Mammary epithelial cell (primary cell): ENCODE measurements at regions not wholly inside any gene's neighbourhood (a gene's known extent, or its start where the extent isn't known, plus 50 kb on each side); places are given as distances from the start of the nearest gene placed in this dataset.
A peak's percentile ranks its signal among the peaks of the same experiment; 100 is the strongest.

Experiments used
- EZH2 ChIP-seq: IDR thresholded peaks from 2 replicates; pipeline ENCODE4 v1.6.1; 2012; ENCODE audit warnings: low read length, inconsistent platforms, borderline replicate concordance
- TF ChIP-seq, protein P1 (sequence below), 2 donors: IDR thresholded peaks in 1 of 2; conservative IDR thresholded peaks in 1 of 2; 2 replicates each; pipeline ENCODE4 v1.5.1; 2011 to 2012; ENCODE audit warnings: inconsistent platforms in 2 of 2, low read length in 2 of 2, mild to moderate bottlenecking in 2 of 2, control low read depth in 1 of 2, low read depth in 1 of 2; ENCODE audit not compliant: insufficient read depth in 1 of 2; ENCODE audit errors: extremely low read depth in 1 of 2

DNA sequence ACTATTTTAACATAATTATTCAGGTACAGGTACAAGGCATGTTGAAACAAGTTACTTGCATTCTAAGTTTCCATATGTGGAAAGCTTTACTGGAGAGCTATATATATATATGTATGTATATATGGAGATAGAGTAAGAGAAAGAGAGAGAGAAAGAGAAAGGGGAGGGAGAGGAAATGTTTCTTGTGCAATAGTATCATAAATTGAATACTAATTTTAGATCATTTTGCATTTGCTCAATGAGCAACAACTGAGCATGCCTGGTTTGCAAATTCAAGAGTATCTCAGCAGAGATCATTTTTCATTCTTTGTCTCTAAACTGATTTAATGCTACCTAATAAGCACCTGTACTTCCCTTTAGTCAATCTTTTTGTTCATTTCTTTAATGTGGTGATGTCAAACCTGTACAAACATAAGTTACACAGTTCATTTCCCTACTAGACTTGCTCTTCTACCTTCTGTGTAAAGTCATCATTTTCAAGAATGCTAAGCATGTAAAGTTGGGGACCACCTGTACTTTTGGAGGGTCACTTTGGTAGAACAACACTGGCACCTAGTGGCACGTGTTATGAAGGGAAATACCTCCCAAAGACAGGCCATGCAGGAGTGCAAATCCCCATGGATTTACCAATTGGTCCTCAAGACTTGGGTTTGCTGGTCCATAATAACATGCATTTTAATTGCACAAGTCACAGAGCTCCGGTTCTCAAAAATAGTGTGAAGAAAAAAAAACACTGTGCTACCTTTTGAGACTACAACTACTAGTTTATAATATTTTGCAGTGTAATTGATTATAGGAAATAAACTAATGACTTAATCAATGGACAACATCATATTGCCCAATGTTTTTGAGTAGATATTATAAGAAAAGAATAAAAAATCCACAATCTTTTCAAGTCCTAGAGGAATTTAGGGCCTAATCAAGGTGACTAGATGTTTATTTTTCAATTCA lies 431.2 kb upstream of the IGFBP3 start:
- TF ChIP-seq, protein P1, sequence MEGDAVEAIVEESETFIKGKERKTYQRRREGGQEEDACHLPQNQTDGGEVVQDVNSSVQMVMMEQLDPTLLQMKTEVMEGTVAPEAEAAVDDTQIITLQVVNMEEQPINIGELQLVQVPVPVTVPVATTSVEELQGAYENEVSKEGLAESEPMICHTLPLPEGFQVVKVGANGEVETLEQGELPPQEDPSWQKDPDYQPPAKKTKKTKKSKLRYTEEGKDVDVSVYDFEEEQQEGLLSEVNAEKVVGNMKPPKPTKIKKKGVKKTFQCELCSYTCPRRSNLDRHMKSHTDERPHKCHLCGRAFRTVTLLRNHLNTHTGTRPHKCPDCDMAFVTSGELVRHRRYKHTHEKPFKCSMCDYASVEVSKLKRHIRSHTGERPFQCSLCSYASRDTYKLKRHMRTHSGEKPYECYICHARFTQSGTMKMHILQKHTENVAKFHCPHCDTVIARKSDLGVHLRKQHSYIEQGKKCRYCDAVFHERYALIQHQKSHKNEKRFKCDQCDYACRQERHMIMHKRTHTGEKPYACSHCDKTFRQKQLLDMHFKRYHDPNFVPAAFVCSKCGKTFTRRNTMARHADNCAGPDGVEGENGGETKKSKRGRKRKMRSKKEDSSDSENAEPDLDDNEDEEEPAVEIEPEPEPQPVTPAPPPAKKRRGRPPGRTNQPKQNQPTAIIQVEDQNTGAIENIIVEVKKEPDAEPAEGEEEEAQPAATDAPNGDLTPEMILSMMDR (conservative IDR thresholded peaks at IDR 0.05 in 1 of 2, IDR thresholded peaks at IDR 0.05 in 1 of 2; ENCODE audit: extremely low read depth in 1 of 2, insufficient read depth in 1 of 2, low read depth in 1 of 2, low read length in 2 of 2), result peak; percentile 53 to 89
- TF ChIP-seq EZH2, result no peak
